Muscle layer of duodenum (tissue), 2 donors: ENCODE measurements at regions not wholly inside any gene's neighbourhood (a gene's known extent, or its start where the extent isn't known, plus 50 kb on each side); places are given as distances from the start of the nearest gene placed in this dataset.
"Not testable (repeated sequence)": the region's sequence is repeated elsewhere in the genome, so short reads cannot be mapped to it uniquely, and the experiment has no call there.

Experiments
- H3K27ac ChIP-seq: one replicate; pipeline ENCODE4 v1.7.0; 2013; ENCODE audit warnings: mild to moderate bottlenecking, low read length
- H3K27me3 ChIP-seq: one replicate; pipeline ENCODE4 v1.7.0; 2013; ENCODE audit warnings: low read depth, mild to moderate bottlenecking, control low read depth, low read length
- H3K36me3 ChIP-seq, 2 donors: one replicate each; pipeline ENCODE4 v1.7.0; 2013; ENCODE audit warnings: low read length in 2 of 2, control low read depth in 1 of 2, mild to moderate bottlenecking in 1 of 2; ENCODE audit not compliant: insufficient read depth in 2 of 2, control insufficient read depth in 1 of 2
- H3K4me1 ChIP-seq, 2 donors: one replicate each; pipeline ENCODE4 v1.7.0; 2013; ENCODE audit warnings: low read length in 2 of 2, mild to moderate bottlenecking in 2 of 2, control low read depth in 1 of 2, moderate library complexity in 1 of 2; ENCODE audit not compliant: insufficient read depth in 2 of 2, control insufficient read depth in 1 of 2
- H3K4me3 ChIP-seq, 2 donors: one replicate each; pipeline ENCODE4 v1.7.0; 2013; ENCODE audit warnings: low read length in 2 of 2, low read depth in 1 of 2, mild to moderate bottlenecking in 1 of 2
- H3K9me3 ChIP-seq, 2 donors: one replicate each; pipeline ENCODE4 v1.7.0; 2013; ENCODE audit warnings: low read length in 2 of 2, control low read depth in 1 of 2, mild to moderate bottlenecking in 1 of 2; ENCODE audit not compliant: control insufficient read depth in 1 of 2
- donor health status: healthy.

- no peaks in the 10 kb centered on the region for H3K27me3 ChIP-seq
- no peaks in the 10 kb centered on the region for H3K4me1 ChIP-seq
- H3K9me3 ChIP-seq: no peaks in the 10 kb centered on the region
- H3K27ac ChIP-seq: no peak overlapping the region
- no peaks in the 10 kb centered on the region for H3K36me3 ChIP-seq
- H3K4me3 ChIP-seq: no peak overlapping the region
Observed at GRCh38 chr6:106727480-106728149, 98.2 kb downstream of the QRSL1 start.

DNA sequence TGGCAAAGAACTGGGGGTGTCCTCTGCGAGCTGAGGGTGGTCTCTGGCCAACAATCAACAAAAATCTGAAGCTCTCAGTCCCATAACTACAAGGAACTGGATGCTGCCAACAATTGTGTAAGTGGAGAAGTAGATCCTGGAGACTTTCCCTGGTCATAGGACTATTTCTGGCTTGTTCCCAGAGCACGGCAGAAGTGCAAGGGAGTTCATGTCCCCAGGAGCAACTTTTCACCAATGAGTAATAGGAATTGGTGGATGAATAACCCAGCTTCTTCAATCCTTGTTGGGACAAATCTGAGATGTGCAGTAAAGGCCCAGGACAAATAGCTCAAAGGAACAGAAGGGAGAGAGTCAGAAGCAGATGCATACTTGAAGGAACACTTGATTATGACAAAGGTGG lies 95.5 kb downstream of the QRSL1 start:
- no peaks in the 10 kb centered on the region for H3K9me3 ChIP-seq
- no peaks in the 10 kb centered on the region for H3K36me3 ChIP-seq
- no peaks in the 10 kb centered on the region for H3K4me1 ChIP-seq
- no peak overlapping the region for H3K4me3 ChIP-seq
- no peak overlapping the region for H3K27ac ChIP-seq
- H3K27me3 ChIP-seq: no peaks in the 10 kb centered on the region

GRCh38 chr6:106724337-106724736 lies 95.0 kb downstream of the QRSL1 start:
- no peaks in the 10 kb centered on the region for H3K36me3 ChIP-seq
- no peaks in the 10 kb centered on the region for H3K27me3 ChIP-seq
- H3K27ac ChIP-seq: no peak overlapping the region
- no peaks in the 10 kb centered on the region for H3K9me3 ChIP-seq
- H3K4me3 ChIP-seq: no peak overlapping the region
- H3K4me1 ChIP-seq: no peaks in the 10 kb centered on the region

DNA sequence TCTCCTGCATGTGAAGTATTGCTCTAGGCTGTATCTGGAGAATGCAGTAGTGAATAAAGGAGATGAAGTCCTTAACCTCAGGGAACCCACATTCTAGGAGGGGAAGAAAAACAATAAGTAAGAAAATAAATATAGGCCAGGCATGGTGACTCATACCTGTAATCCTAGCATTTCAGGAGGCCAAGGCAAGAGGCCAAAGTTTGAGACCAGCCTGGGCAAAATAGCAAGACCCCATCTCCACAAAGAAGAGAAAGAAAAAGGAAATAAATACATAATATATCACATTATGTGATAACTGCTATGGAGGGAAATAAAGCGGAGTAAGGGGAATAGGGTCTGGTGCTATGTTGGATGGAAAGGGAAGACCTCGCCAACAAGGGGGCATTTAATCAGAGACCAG lies 94.0 kb downstream of the QRSL1 start:
- H3K4me3 ChIP-seq, H3K36me3 ChIP-seq, H3K27me3 ChIP-seq, H3K9me3 ChIP-seq, H3K27ac ChIP-seq, H3K4me1 ChIP-seq: not testable (repeated sequence)

GRCh38 chr6:106721189-106721588 lies 91.8 kb downstream of the QRSL1 start:
- H3K36me3 ChIP-seq, H3K4me3 ChIP-seq, H3K27ac ChIP-seq, H3K9me3 ChIP-seq, H3K4me1 ChIP-seq, H3K27me3 ChIP-seq: not testable (repeated sequence)
